HG02885 (cell line): ENCODE measurements at regions not wholly inside any gene's neighbourhood (a gene's known extent, or its start where the extent isn't known, plus 50 kb on each side); places are given as distances from the start of the nearest gene placed in this dataset.
A peak's percentile ranks its signal among the peaks of the same experiment; 100 is the strongest.
"Not testable (repeated sequence)": the region's sequence is repeated elsewhere in the genome, so short reads cannot be mapped to it uniquely, and the experiment has no call there.

Source experiments
- ATAC-seq: cut with Tn5 transposase; IDR thresholded peaks from one replicate; pipeline ENCODE4 v1.9.1; 2021; ENCODE audit warnings: mild to moderate bottlenecking; ENCODE audit not compliant: unreplicated experiment, poor library complexity

- no peak for ATAC-seq
Measured at GRCh38 chr3:61372723-61373122, 121.5 kb upstream of the FHIT start.

GRCh38 chr3:61378311-61378710, 127.1 kb upstream of the FHIT start:
- ATAC-seq, result no peak

- ATAC-seq, result peak; percentile 88
Measured at GRCh38 chr3:61381745-61382392, 130.6 kb upstream of the FHIT start.

GRCh38 chr3:61387817-61388216, 136.6 kb upstream of the FHIT start:
- no peak for ATAC-seq

- not testable (repeated sequence) for ATAC-seq
Measured at GRCh38 chr3:61393480-61393947, 142.3 kb upstream of the FHIT start.

GRCh38 chr3:61401359-61401758, 150.1 kb upstream of the FHIT start:
- no peak for ATAC-seq

GRCh38 chr3:61407397-61407796, 154.0 kb upstream of the PTPRG start:
- no peak for ATAC-seq

GRCh38 chr3:61409638-61410037, 151.7 kb upstream of the PTPRG start:
- ATAC-seq, result no peak

GRCh38 chr3:61410358-61410757, 151.0 kb upstream of the PTPRG start:
- not testable (repeated sequence) for ATAC-seq

GRCh38 chr3:61411009-61411662, 150.2 kb upstream of the PTPRG start:
- ATAC-seq, result no peak

- peak; percentile 93 for ATAC-seq
Measured at GRCh38 chr3:61414456-61414855, 146.9 kb upstream of the PTPRG start.

- ATAC-seq, result peak; percentile 13
Measured at GRCh38 chr3:61415201-61415600, 146.2 kb upstream of the PTPRG start.

- no peak for ATAC-seq
Measured at GRCh38 chr3:61416618-61417017, 144.8 kb upstream of the PTPRG start.

- ATAC-seq, result no peak
Measured at GRCh38 chr3:61417352-61417751, 144.0 kb upstream of the PTPRG start.

GRCh38 chr3:61420136-61420759, 141.1 kb upstream of the PTPRG start:
- ATAC-seq, result peak; percentile 83

- no peak for ATAC-seq
Measured at GRCh38 chr3:61422945-61423673, 138.3 kb upstream of the PTPRG start.

- ATAC-seq, result peak; percentile 42
Measured at GRCh38 chr3:61425356-61425755, 136.0 kb upstream of the PTPRG start.

- ATAC-seq, result no peak
Measured at GRCh38 chr3:61429106-61429505, 132.3 kb upstream of the PTPRG start.

- not testable (repeated sequence) for ATAC-seq
Measured at GRCh38 chr3:61434901-61435300, 126.5 kb upstream of the PTPRG start.

GRCh38 chr3:61435361-61435760, 126.0 kb upstream of the PTPRG start:
- ATAC-seq, result not testable (repeated sequence)
